GM20431 (cell line): ENCODE measurements at regions not wholly inside any gene's neighbourhood (a gene's known extent, or its start where the extent isn't known, plus 50 kb on each side); places are given as distances from the start of the nearest gene placed in this dataset.

Source experiments
- in situ Hi-C: fragments of 300-500 bp; cut with MseI, MboI; formaldehyde crosslinking; loops from one replicate; pipeline ENCODE4 v1.15.0; 2020; ENCODE audit warnings: low sequenced_read_pairs; ENCODE audit not compliant: unreplicated experiment

DNA sequence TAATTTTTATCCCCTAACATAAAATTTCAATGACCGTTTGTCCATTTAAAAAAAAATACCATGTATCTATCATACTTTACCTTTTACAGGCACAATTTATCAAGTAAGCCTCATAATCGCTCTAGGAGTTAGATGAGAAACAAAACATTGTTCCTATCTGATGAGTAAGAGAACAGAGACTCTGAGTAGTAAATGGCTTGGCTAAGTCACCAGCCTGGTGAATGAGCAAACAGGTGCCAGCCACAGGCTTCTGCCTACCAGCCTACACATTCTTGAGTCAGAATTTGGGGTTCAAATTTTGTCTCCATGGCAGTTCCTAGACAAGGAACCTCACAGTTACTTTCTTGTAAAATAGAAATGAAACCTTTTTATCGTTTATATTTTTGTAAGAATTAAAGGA is 235.4 kb downstream of the HGF start:
- in situ Hi-C loops, result no loop called here

GRCh38 chr7:81533931-81534330 is 235.9 kb downstream of the HGF start:
- in situ Hi-C loops, result no loop called here

- in situ Hi-C loops, result no loop called here
Observed at GRCh38 chr7:81533426-81533825, 236.4 kb downstream of the HGF start.

GRCh38 chr7:81529785-81530184 is 240.1 kb downstream of the HGF start:
- in situ Hi-C loops, result no loop called here

DNA sequence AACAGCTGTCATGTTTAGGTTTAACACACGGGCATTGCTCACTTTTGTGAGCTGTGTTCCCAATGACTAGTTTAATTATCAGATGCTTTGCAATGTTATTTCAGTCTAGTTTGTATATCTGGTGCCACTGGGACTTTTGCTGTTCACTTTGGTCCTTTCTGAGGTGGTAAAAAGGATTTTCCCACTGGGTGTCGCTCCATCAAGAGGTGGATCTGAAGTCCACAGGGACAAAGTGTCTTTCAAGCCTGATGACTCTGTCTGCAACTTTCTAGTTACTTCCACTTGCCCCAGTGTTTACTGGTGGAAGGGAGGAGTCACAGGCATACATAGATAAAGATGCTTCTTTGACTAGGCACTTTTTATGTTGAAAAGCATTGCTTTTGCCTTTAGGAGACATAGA is 242.2 kb downstream of the HGF start:
- in situ Hi-C loops, result no loop called here

DNA sequence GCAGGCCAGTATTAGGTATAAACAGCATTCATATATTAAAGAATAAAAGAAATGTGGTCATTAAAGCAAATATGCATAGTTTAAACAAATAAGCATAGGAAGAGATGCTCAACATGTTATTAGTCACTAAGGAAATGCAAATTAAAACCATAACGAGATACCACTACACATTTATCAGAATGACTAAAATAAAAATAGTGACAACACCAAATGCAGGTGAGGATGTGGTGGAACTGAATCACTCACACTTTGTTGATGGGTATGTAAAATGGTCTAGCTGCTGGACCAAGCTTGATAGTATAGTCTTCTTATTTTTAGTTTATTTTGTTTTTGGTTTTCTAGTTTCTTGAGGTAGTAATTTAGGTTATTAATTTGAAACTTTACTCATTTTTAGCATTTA is 242.9 kb downstream of the HGF start:
- in situ Hi-C loops, result no loop called here

GRCh38 chr7:81525841-81526240 is 244.0 kb downstream of the HGF start:
- in situ Hi-C loops, result no loop called here

DNA sequence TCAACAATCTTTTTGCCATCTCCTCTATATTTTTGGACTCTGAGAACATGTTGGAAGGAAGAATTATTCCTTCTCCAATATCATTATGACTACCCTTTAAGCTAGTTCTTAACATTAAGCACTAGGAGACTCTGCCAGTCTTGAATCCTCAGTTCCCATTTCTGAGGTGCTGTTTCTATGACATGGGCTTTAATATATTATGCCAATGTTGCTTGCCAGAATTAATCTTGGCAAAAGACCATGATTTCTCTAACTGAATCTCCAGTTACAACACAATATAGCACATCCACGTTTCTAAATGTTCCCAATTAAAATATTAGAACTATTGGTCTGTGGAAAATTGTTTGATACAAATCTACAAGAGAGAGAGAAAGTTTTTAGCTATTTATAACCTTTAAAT is 250.0 kb downstream of the HGF start:
- in situ Hi-C loops, result no loop called here

- in situ Hi-C loops, result no loop called here
Observed at GRCh38 chr7:81516898-81517297, 252.9 kb downstream of the HGF start.

DNA sequence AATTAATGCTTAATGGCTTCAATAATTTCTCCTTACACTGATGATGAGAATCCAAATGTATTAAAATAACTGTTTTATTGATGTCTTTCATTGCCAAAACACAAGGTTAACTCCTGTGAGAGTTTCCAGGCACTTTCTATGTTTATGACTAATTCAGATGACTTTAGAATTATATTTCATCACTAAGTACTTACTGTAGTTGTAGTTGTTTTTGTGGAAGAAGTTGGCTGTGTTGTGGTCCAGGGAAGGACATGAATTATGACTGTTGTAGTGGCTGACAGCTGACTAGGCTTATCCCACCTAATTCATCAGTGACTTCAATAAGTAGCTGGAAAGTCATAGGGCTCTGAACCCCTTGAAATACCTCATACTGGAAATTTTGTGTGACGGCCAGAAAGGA is 254.8 kb downstream of the HGF start:
- in situ Hi-C loops, result no loop called here

DNA sequence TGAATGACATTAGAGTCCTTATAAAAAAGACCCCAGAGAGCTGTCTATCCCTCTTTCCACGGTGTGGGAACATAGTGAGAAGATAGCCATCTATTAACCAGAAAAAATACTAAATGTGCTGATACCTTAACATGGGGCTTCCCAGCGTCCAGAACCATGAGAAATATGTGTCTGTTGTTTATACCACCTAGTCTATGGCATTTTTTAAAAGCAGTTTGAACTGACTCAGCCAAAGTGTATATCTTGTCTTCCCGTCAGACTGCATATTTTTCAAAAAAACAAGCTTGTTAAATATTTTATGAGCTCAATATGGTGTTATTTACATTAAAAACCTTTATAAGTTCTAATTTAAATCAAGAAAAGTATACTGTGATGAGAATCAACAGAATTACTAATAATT is 255.3 kb downstream of the HGF start:
- in situ Hi-C loops, result no loop called here

- in situ Hi-C loops, result no loop called here
Observed at GRCh38 chr7:81510122-81510521, 259.7 kb downstream of the HGF start.

GRCh38 chr7:81507221-81507620 is 262.6 kb downstream of the HGF start:
- in situ Hi-C loops, result no loop called here

- in situ Hi-C loops, result no loop called here
Observed at GRCh38 chr7:81506609-81507008, 263.2 kb downstream of the HGF start.

- in situ Hi-C loops, result no loop called here
Observed at GRCh38 chr7:81503771-81504170, 266.1 kb downstream of the HGF start.

- in situ Hi-C loops, result no loop called here
Observed at GRCh38 chr7:81503336-81503735, 266.5 kb downstream of the HGF start.

DNA sequence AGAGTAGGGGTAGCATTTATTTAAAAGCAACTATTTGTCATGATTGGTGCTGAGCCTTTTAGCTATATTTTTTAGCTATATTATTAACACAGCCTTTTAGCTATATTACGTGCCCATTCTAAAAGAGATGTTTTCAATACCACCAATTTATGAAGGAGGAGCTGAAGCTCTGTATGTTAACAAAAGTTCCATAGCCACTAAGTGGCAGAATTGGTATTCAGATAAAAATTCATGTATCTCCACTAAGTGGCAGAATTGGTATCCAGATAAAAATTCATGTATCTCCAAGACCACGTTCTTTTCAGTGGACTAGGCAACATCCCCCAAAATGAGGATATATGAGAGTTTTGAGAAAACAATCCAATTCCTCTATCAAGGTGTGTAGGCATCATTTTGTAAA is 268.6 kb downstream of the HGF start:
- in situ Hi-C loops, result no loop called here

DNA sequence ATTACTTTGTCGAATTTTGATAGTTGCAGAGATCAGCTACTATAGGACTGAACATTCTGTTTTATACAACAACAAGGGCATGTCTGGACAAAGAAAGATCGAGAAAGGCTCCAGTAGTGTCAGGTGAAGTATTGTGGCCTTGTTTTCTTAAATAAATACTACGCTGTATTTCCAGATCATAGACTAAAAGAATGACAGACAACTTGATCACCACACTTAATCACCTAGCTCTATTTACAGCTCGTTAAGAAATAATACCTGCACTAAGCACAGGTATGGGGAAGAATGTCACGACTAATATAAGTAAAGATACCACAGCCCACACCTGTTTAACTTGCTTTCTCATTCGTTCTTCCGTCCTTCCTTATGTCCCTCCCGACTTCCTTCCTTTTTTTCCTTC is 269.2 kb downstream of the HGF start:
- in situ Hi-C loops, result no loop called here

GRCh38 chr7:81499262-81500116 is 270.4 kb downstream of the HGF start:
- in situ Hi-C loops, result loop anchor here (25.0 kb wide), 2 partner anchors 1063 to 1238 kb away; no protein-coding TSS in a partner anchor

DNA sequence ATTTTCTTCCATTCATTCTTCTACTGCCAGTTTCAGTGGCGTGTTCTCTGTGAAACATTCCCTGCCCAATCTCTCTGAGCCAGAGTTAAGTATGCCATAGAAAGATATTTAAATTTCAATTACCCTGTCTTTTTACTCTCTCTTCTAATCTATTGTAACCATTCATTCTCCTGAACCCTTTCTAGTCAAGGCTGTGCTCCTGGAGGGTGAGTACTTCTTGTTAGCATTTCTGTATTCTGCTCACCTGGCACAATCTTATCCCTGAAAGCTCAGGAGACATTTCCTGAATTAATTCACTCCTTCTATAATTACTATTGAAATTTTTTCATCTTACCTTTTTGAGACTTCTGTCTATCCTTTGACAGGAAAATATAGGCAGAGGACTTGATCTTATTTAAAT is 271.7 kb downstream of the HGF start:
- in situ Hi-C loops, result loop anchor here (25.0 kb wide), 2 partner anchors 1064 to 1239 kb away; no protein-coding TSS in a partner anchor

DNA sequence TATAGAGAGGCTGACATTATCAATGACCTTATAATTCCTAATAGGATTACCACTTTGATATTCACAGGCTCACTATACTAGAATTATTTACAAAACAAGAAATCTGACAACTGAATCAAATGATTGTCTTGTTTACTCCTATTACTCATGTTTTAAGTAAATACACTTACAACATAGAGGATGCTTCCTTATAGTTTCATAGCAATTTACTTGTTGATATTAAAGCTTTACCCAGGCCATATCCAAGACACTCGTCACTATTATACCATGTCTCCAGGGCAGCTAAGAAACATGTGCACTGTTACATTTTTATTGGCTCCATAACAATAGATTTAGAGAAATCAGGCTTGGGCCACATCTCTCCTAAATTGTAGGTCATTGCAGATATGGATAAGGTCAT is 276.9 kb downstream of the HGF start:
- in situ Hi-C loops, result loop anchor here (25.0 kb wide), 2 partner anchors 1069 to 1244 kb away; no protein-coding TSS in a partner anchor

DNA sequence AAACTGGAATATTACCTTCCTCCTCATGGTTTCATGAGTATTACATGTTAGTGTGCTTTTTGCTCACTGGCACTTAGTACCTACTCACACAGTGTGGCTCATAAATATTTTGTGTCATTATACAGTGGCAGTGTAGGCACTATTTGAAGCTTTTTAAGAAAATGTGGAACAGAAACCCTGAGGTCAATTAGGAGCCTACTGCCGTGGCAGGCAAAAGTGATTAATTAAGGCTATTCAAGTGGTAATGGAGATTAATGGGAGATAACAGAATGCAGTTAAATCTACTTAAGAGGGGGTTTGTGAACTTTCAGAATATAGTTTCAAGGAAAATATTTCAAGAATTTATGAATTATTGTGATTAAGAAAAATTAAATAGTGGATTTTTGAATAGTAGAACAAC is 277.6 kb downstream of the HGF start:
- in situ Hi-C loops, result loop anchor here (25.0 kb wide), 2 partner anchors 1070 to 1245 kb away; no protein-coding TSS in a partner anchor
